HEK293 (cell line): ENCODE measurements at regions not wholly inside any gene's neighbourhood (a gene's known extent, or its start where the extent isn't known, plus 50 kb on each side); places are given as distances from the start of the nearest gene placed in this dataset.

Experiments used
- CTCF ChIA-PET: fragments of 350-600 bp; formaldehyde crosslinking; extraction: SDS; loops from one replicate; lab custom pipeline; 2021; ENCODE audit warnings: antibody characterized with exemption; lab: Yijun Ruan, JAX
- POLR2A ChIA-PET: fragments of 300-600 bp; formaldehyde crosslinking; extraction: SDS; loops from one replicate; lab custom pipeline; 2020; ENCODE audit warnings: antibody characterized with exemption, inconsistent platforms; lab: Yijun Ruan, JAX
- H3K27ac ChIP-seq: fragments of 200-500 bp; sonication (Bioruptor generic); 2 replicates; pipeline ENCODE4 v1.5.1; 2014; ENCODE audit warnings: low read depth, low read length, control low read depth, inconsistent platforms; ENCODE audit errors: extremely low read depth
- H3K36me3 ChIP-seq, 2 experiments: fragments of 200-500 bp in 1 of 2; sonication (Bioruptor generic) in 1 of 2; 1 replicate in 1 of 2; 2 replicates in 1 of 2; pipeline ENCODE4 v1.5.1; 2014 to 2017; ENCODE audit warnings: inconsistent platforms in 2 of 2, low read length in 2 of 2; ENCODE audit not compliant: control insufficient read depth in 2 of 2, insufficient read depth in 1 of 2
- H3K4me1 ChIP-seq: fragments of 200-500 bp; sonication (Bioruptor generic); 2 replicates; pipeline ENCODE4 v1.5.1; 2014; ENCODE audit warnings: mild to moderate bottlenecking, low read length, inconsistent platforms; ENCODE audit not compliant: control insufficient read depth, insufficient read depth
- H3K4me3 ChIP-seq: 2 replicates; pipeline ENCODE4 v1.5.1; 2011; ENCODE audit warnings: low read depth, mild to moderate bottlenecking, control low read depth, low read length, moderate library complexity
- H3K9me3 ChIP-seq: fragments of 200-500 bp; sonication (Bioruptor generic); 2 replicates; pipeline ENCODE4 v1.5.1; 2014; ENCODE audit warnings: low read depth, low read length, inconsistent platforms; ENCODE audit not compliant: control insufficient read depth, insufficient read depth
- FEZF1 ChIP-seq: fragments of 450-650 bp; formaldehyde crosslinking; IDR thresholded peaks from 2 replicates; pipeline ENCODE4 v1.5.1; 2016; ENCODE audit warnings: missing biosample characterization, missing genetic modification characterization
- KLF7 ChIP-seq: fragments of 450-650 bp; formaldehyde crosslinking; IDR thresholded peaks from 2 replicates; pipeline ENCODE4 v1.5.1; 2016; ENCODE audit warnings: missing biosample characterization, missing genetic modification characterization, borderline replicate concordance
- PATZ1 ChIP-seq: fragments of 450-650 bp; formaldehyde crosslinking; IDR thresholded peaks from 2 replicates; pipeline ENCODE4 v1.5.1; 2016; ENCODE audit warnings: missing biosample characterization, missing genetic modification characterization
- PRDM1 ChIP-seq: fragments of 450-650 bp; formaldehyde crosslinking; IDR thresholded peaks from 2 replicates; pipeline ENCODE4; 2016; ENCODE audit warnings: missing biosample characterization, missing genetic modification characterization
- PRDM10 ChIP-seq: fragments of 450-650 bp; formaldehyde crosslinking; IDR thresholded peaks from 2 replicates; pipeline ENCODE4 v1.5.1; 2016; ENCODE audit warnings: missing biosample characterization, missing genetic modification characterization
- SP2 ChIP-seq: fragments of 450-650 bp; formaldehyde crosslinking; IDR thresholded peaks from 2 replicates; pipeline ENCODE4 v1.5.1; 2016; ENCODE audit warnings: missing biosample characterization, missing genetic modification characterization
- SP3 ChIP-seq: fragments of 450-650 bp; formaldehyde crosslinking; IDR thresholded peaks from 2 replicates; pipeline ENCODE4 v1.5.1; 2016; ENCODE audit warnings: missing biosample characterization, missing genetic modification characterization
- TRIM28 ChIP-seq: IDR thresholded peaks from 2 replicates; pipeline ENCODE4 v1.6.1; 2011; ENCODE audit warnings: low read length, control low read depth, borderline replicate concordance
- YY1 ChIP-seq: fragments of 450-650 bp; formaldehyde crosslinking; IDR thresholded peaks from 2 replicates; pipeline ENCODE4 v1.5.1; 2018; ENCODE audit warnings: missing biosample characterization, missing genetic modification characterization
- ZBTB10 ChIP-seq: fragments of 450-650 bp; formaldehyde crosslinking; IDR thresholded peaks from 2 replicates; pipeline ENCODE4 v1.5.1; 2016; ENCODE audit warnings: missing biosample characterization, missing genetic modification characterization
- ZFP69B ChIP-seq: fragments of 450-650 bp; formaldehyde crosslinking; IDR thresholded peaks from 2 replicates; pipeline ENCODE4 v1.5.1; 2016; ENCODE audit warnings: missing biosample characterization, missing genetic modification characterization
- ZIC2 ChIP-seq: fragments of 450-650 bp; formaldehyde crosslinking; IDR thresholded peaks from 2 replicates; pipeline ENCODE4 v1.5.1; 2016; ENCODE audit warnings: missing biosample characterization, missing genetic modification characterization
- ZNF146 ChIP-seq: fragments of 450-650 bp; formaldehyde crosslinking; IDR thresholded peaks from 2 replicates; pipeline ENCODE4 v1.5.1; 2016; ENCODE audit warnings: missing biosample characterization, missing genetic modification characterization
- ZNF335 ChIP-seq: fragments of 450-650 bp; formaldehyde crosslinking; conservative IDR thresholded peaks from 2 replicates; pipeline ENCODE4 v1.5.1; 2016; ENCODE audit warnings: missing biosample characterization, missing genetic modification characterization
- ZNF362 ChIP-seq: fragments of 450-650 bp; formaldehyde crosslinking; IDR thresholded peaks from 2 replicates; pipeline ENCODE4 v1.5.1; 2016; ENCODE audit warnings: missing biosample characterization, missing genetic modification characterization
- ZNF394 ChIP-seq: fragments of 450-650 bp; formaldehyde crosslinking; IDR thresholded peaks from 2 replicates; pipeline ENCODE4 v1.5.1; 2016; ENCODE audit warnings: missing biosample characterization, missing genetic modification characterization, mild to moderate bottlenecking, moderate library complexity, borderline replicate concordance
- ZNF404 ChIP-seq: fragments of 450-650 bp; formaldehyde crosslinking; IDR thresholded peaks from 2 replicates; pipeline ENCODE4 v1.5.1; 2017; ENCODE audit warnings: missing biosample characterization, missing genetic modification characterization
- ZNF548 ChIP-seq: fragments of 450-650 bp; formaldehyde crosslinking; IDR thresholded peaks from 2 replicates; pipeline ENCODE4 v1.5.1; 2016; ENCODE audit warnings: missing biosample characterization, missing genetic modification characterization
- ZNF549 ChIP-seq: fragments of 450-650 bp; IDR thresholded peaks from 2 replicates; pipeline ENCODE4 v1.5.1; 2018; ENCODE audit warnings: missing biosample characterization, missing genetic modification characterization, mild to moderate bottlenecking, inconsistent platforms, moderate library complexity
- ZNF558 ChIP-seq: fragments of 450-650 bp; formaldehyde crosslinking; IDR thresholded peaks from 2 replicates; pipeline ENCODE4 v1.5.1; 2016; ENCODE audit warnings: missing biosample characterization, missing genetic modification characterization
- ZNF677 ChIP-seq: fragments of 450-650 bp; IDR thresholded peaks from 2 replicates; pipeline ENCODE4 v1.5.0; 2018; ENCODE audit warnings: missing biosample characterization, mild to moderate bottlenecking, missing genetic modification characterization, moderate library complexity
- ZNF776 ChIP-seq: fragments of 450-650 bp; formaldehyde crosslinking; IDR thresholded peaks from 2 replicates; pipeline ENCODE4 v1.5.0; 2017; ENCODE audit warnings: missing biosample characterization, missing genetic modification characterization, borderline replicate concordance
- ZNF830 ChIP-seq: fragments of 450-650 bp; IDR thresholded peaks from 2 replicates; pipeline ENCODE4 v1.5.0; 2018; ENCODE audit warnings: missing biosample characterization, missing genetic modification characterization, low read depth, mild to moderate bottlenecking, moderate library complexity
- ZNF843 ChIP-seq: fragments of 450-650 bp; formaldehyde crosslinking; IDR thresholded peaks from 2 replicates; pipeline ENCODE4 v1.5.1; 2016; ENCODE audit warnings: missing biosample characterization, missing genetic modification characterization

- CTCF ChIA-PET, result no interaction called here
- TF ChIP-seq ZNF404 (tag by site-specific recombination) (no peak), ZNF776 (no peak), ZNF843 (tag by site-specific recombination) (no peak), YY1 (tag by site-specific recombination) (no peak), ZNF549 (no peak), ZNF558 (tag by site-specific recombination) (no peak), SP2 (tag by site-specific recombination) (no peak)
- no peaks in the 10 kb centered on the region for H3K4me1 ChIP-seq
- no peak overlapping the region for H3K4me3 ChIP-seq
- H3K9me3 ChIP-seq, result no peaks in the 10 kb centered on the region
- H3K27ac ChIP-seq, result no peak overlapping the region
- H3K36me3 ChIP-seq, result no peaks in the 10 kb centered on the region
- POLR2A ChIA-PET, result no interaction called here
Observed at GRCh38 chr10:20474064-20474463, 423.0 kb downstream of the NEBL start.

GRCh38 chr10:20473023-20473760, 423.9 kb downstream of the NEBL start:
- no peaks in the 10 kb centered on the region for H3K36me3 ChIP-seq
- H3K27ac ChIP-seq, result no peak overlapping the region
- TF ChIP-seq ZNF394 (tag by site-specific recombination) (no peak), TRIM28 (no peak), ZNF146 (tag by site-specific recombination) (no peak), FEZF1 (tag by site-specific recombination) (no peak), ZNF335 (no peak), ZBTB10 (tag by site-specific recombination) (no peak), PRDM1 (no peak), ZFP69B (no peak), ZNF362 (tag by site-specific recombination) (no peak)
- no peaks in the 10 kb centered on the region for H3K4me1 ChIP-seq
- H3K9me3 ChIP-seq, result no peaks in the 10 kb centered on the region
- H3K4me3 ChIP-seq, result no peak overlapping the region
- ChIA-PET POLR2A (no interaction called here), CTCF (interaction anchor here (0.6 to 0.7 kb wide), 2 partner anchors 49 to 1082 kb away, joined by 3 read pairs; no protein-coding TSS in a partner anchor)

- H3K27ac ChIP-seq, result no peak overlapping the region
- H3K36me3 ChIP-seq, result no peaks in the 10 kb centered on the region
- ChIA-PET POLR2A (no interaction called here), CTCF (no interaction called here)
- no peak overlapping the region for H3K4me3 ChIP-seq
- no peaks in the 10 kb centered on the region for H3K9me3 ChIP-seq
- H3K4me1 ChIP-seq, result no peaks in the 10 kb centered on the region
- TF ChIP-seq PRDM10 (tag by site-specific recombination) (no peak), PATZ1 (tag by site-specific recombination) (no peak), SP3 (tag by site-specific recombination) (no peak), KLF7 (tag by site-specific recombination) (no peak), ZIC2 (no peak), ZNF404 (tag by site-specific recombination) (no peak), ZNF548 (tag by site-specific recombination) (no peak), ZNF677 (no peak), ZNF830 (tag by site-specific recombination) (no peak)
Observed at GRCh38 chr10:20466731-20467130, 430.4 kb downstream of the NEBL start.
